ENCODE measurements at regions not wholly inside any gene's neighbourhood (a gene's known extent, or its start where the extent isn't known, plus 50 kb on each side); places are given as distances from the start of the nearest gene placed in this dataset.

DNA sequence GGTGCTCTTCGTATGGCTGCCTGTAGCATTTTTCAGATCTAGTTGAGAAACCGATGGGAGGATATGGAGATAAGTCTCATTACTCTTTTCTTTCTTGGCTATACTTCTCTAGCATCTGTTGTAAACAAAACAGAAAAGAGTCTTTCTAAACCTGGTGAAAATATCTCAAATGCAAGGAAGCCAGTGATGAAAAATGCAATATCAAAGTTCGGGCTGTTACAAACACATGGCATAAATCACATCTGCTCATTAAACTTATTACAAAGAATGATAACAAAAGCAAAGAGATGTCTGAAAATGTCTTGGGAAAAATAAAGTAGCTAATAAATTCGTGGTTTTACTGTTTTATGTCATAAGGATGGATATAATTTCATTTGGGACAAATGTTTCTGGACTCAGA, 71.8 kb upstream of the IGFBP3 start:
- DNase-seq (ENCODE audit: low read depth in 2 of 3, low spot score in 2 of 3) = no peak

- no peak for DNase-seq (ENCODE audit: low read depth in 2 of 3, low spot score in 2 of 3)
These were observed 69.2 kb upstream of the IGFBP3 start for GRCh38 chr7:45990276-45990675.

- no peak for DNase-seq (ENCODE audit: low read depth in 2 of 3, low spot score in 2 of 3)
These were observed 67.5 kb upstream of the IGFBP3 start for GRCh38 chr7:45988405-45989057.

DNA sequence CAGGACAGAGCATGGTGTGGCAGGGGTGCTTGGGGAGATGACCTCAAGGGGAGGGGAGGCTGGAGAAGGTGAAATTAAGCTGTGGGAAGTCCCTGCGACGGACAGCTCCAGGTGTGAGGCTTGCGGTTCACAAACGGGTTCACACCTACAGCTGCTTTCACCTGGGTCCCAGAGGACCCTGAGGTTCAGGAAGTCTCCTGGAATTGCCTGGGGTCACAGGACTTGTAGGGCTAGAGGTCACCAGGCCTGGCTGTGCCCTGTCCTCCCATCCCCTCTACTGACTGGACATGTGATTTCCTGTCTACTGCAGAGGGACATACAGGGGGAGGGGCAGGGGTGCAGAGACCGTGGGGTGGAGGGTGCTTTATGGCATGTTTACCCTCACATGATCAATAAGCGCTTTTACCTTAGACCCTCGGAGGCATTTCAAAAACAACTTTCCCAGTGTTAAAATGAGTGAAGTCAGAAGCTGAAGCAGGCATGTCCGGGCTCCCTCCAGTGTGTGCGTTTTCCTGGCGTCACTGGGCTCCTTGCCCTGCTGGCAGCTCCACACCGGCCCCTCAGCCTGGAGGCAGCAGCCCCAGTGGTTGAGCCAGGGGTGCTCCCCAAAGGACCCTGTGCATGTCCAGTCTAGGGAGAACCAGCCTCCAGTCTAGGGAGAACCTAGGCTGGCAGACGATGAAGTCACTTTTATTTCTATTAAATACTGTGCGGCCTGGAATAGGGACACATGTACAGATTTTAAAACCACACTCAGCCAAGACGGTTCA, 66.6 kb upstream of the IGFBP3 start:
- DNase-seq (ENCODE audit: low read depth in 2 of 3, low spot score in 2 of 3) = no peak

GRCh38 chr7:45986355-45987298, 65.6 kb upstream of the IGFBP3 start:
- DNase-seq (ENCODE audit: low read depth in 2 of 3, low spot score in 2 of 3) = no peak

GRCh38 chr7:45985902-45986301, 64.8 kb upstream of the IGFBP3 start:
- no peak for DNase-seq (ENCODE audit: low read depth in 2 of 3, low spot score in 2 of 3)

DNA sequence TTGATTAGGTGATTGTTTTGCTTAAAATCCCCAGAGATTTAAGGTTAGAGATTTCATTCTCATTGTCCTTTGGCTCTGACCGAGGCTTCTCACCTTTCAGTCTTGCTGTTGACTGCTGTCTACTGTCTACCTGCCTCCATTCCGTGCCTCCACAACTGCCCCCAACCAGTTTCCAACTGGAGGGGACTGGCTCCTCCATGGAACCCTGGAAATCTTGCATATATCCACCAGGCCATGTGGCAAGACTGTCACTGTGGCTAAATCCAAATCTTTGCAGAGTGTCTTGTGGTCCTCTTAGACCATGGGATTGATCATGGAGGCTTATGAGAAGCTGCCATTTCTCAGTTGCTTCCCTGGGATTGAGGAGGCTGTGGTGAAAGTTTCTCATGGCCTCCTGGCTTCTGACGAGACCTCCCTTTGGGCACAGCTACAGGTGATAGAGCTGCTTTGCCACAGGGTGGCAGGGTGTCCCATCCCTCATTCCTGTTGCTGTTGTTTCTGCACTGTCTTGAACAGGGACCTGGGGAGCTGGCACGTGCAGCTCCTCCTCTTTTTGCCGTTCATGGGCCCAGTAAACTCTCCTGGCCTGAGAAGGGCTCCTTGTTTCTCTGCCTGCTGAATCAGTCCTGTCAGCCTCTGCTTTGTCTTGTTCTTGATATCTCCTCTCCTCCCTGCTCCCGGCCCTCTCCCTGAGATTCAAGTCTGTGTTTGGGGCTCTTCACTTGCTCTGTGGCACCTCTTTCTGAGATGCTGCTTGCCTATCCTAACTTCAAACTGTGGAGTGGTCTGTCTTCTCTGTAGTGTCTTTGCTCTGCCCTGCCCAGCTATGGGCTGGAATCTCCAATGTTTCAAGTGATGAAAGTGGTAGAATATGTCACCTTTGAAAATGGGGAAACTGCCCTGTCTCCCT, 63.6 kb upstream of the IGFBP3 start:
- DNase-seq (ENCODE audit: low read depth in 2 of 3, low spot score in 2 of 3) = no peak

- DNase-seq (ENCODE audit: low read depth in 2 of 3, low spot score in 2 of 3) = no peak
These were observed 62.7 kb upstream of the IGFBP3 start for GRCh38 chr7:45983720-45984255.

DNA sequence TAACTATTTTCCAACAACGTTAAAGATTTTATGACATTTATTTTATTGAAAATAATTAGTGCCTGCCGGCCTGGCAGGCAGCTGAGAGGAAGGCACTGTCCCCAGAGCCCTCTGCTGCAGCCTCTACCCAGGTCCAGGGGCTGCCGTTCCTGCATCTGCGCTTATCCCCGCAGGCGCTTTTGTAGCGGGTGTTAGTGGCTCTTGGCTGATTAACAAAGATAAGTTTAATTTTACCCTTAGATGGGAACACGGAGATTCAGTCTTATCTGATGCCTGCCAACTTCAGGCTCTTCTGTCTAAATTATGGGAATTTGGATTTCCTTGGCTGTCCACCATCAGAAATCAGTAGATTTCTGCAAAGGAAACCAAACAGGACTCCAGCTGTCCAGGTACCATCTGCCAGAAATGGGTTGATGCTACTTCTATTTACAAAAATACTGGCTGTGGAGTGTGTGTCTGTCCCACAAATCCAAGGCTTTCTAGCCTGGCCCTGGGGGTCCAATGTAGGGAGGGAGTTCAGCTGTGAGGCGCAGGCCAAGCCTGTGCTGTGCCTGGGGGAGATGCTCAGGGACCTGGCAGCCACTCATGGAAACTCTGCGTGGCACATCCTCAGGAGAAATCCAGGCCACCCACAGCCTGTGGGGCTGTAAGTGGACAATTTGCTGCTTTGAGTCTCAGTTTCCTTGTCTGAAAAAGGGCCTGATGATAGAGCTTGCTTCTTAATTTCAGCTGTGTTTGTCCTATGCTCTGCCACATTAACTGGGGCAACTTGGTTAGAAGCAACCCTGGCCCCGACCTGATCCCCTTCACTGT, 62.0 kb upstream of the IGFBP3 start:
- DNase-seq (ENCODE audit: low read depth in 2 of 3, low spot score in 2 of 3) = no peak

DNA sequence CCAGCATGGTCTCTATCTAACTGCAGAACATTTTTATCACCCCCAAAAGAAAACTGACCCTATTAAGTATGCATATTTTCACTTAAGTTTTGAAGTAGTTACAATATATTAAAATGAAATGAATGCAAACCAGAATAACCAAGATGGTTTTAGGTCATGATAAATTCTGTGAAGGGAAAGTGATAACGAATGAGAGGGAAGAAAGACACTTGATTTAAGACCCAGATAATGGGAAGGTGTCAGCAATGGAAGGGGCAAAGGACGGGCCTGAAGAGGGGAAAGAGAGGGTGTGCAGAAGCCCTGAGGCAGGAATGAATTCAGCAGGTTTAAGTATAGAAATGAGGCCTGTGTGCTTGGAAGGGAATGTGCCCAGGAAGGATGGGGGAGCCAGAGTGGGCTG, 61.1 kb upstream of the IGFBP3 start:
- no peak for DNase-seq (ENCODE audit: low read depth in 2 of 3, low spot score in 2 of 3)

GRCh38 chr7:45980973-45981372, 59.9 kb upstream of the IGFBP3 start:
- DNase-seq (ENCODE audit: low read depth in 2 of 3, low spot score in 2 of 3) = no peak

DNA sequence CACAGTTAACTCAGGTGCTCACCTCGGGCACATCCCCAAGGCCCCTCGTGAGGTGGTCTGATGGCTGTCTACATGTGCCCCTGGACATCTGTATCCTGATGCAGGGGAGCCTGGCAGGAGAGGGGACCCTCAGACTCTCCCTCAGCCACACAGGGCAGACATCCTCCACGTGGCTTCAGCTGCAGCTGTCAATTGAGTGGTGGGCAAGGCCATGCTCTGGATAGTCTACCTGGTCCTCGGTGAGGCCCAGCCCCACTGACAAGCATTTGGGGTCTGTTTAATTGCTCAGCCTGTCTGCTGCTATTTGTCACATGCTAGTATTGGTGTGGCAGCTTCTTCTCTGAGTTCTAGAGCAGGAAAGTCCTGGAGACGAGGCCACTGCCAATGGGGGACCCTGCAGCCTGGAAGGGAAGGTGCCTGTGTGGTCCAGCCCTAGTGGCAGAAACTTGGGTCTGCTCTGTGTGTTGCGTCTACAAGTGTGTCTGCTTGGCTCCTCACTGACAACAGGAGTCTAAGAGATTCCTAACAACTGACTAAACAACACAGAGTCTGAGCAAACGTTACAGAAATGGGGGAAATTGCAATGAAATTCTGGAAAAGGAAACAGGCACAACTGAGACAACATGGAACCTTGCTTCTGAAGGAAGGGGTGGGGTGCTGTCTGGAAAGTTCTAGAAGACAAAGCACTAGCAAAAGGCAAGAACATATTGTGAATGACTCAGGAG, 59.3 kb upstream of the IGFBP3 start:
- no peak for DNase-seq (ENCODE audit: low read depth in 2 of 3, low spot score in 2 of 3)

DNA sequence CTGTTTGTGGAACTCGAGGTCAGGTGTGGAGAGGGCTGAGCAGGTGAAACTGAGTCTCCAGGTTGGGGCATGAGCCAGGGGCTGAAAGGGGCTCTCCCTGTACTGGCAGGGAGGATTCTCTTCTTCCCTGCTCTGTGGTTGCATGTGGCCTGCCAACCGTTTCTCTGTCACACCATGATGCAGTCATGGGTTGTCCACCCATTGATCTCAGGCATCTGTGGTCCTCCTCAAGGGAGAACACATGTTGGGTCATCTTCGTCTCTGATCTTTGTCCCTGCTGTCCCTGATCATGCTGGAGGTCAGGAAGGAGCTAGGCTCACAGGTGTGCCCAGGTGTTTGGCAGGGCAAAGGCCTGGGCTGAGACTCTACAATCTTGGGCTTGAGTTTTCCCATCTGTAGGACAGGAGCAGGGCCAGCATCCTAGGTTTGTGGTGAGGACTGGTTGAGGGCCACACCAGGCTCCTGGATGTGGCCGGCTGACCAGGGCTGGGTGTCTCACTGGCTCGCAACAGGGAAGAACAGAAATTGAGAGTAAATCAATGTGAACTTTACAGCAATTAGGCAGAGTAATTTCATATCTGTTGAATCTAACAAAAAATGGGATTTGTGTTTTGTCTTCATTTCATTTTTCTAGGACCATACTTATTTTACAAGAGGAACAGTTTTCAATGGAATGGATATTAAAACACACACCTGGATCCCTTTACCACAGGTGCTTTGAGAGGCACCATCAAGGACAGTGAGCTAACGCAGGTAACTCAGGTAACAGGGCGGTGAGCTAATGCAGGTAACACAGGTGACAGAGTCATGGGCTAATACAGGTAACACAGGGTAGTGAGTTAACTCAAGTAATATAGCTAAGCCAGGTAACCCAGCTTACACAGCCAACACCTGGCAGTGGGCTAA, 58.5 kb upstream of the IGFBP3 start:
- no peak for DNase-seq (ENCODE audit: low read depth in 2 of 3, low spot score in 2 of 3)

GRCh38 chr7:45978731-45979211, 57.7 kb upstream of the IGFBP3 start:
- DNase-seq (ENCODE audit: low read depth in 2 of 3, low spot score in 2 of 3) = peak in 1 of 3 donors; percentile 14

GRCh38 chr7:45978010-45978681, 57.1 kb upstream of the IGFBP3 start:
- peak in 2 of 3 donors; percentile 51 to 66 for DNase-seq (ENCODE audit: low read depth in 2 of 3, low spot score in 2 of 3)

DNA sequence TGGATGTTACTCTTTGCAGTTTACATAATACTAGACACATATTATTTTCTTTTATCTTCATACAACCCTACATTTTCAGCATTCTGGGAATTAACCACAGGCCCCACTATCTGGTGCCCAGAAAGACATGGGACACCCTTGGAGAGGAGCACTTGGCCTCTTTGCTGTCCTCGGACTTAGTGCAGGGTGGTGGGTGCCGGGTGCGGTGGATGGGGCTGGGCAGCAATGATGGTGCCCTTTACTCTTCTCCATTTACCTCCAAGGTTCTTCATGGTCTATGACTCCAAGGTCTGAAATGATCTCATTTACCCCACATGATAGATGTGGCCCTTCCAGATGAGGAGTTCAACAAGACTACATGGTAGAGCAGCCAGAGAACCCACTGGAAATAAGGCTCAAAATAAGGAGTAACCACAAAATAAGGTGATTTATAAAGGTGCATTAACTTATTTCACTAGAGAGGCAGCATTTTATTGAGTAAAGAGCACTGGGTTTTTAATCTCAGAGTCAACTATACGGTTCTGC, 56.2 kb upstream of the IGFBP3 start:
- DNase-seq (ENCODE audit: low read depth in 2 of 3, low spot score in 2 of 3) = no peak

DNA sequence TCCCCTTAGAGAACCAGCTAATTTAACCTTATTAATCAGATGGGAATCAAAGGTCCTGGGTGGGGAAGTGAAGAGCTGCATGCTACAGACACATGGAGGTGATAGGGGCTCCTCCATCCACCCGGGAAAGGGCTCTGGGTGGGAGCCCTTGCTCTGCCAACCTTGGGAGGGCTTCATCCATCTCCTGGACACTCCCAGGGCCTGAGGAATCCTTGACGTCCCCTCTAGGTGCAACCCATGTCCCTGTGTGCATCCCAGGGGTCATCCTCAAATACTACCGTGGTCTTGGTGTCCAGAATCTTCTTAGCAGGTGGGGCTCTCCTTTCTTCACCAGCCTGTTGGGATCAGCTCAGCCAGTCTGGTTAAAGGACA, 55.4 kb upstream of the IGFBP3 start:
- DNase-seq (ENCODE audit: low read depth in 2 of 3, low spot score in 2 of 3) = no peak

Measured in hematopoietic multipotent progenitor cell (in vitro differentiated cells).